Prostate gland (tissue), 2 donors: ENCODE measurements at regions not wholly inside any gene's neighbourhood (a gene's known extent, or its start where the extent isn't known, plus 50 kb on each side); places are given as distances from the start of the nearest gene placed in this dataset.

Experiments
- DNase-seq: peaks from one replicate; pipeline ENCODE4 v3.0.0-alpha.2; 2019; ENCODE audit warnings: low spot score
- H3K27ac ChIP-seq, 2 donors: fragments of 200-600 bp; sonication (generic); 2 replicates each; pipeline ENCODE4 v1.5.1; 2017 to 2019
- H3K27me3 ChIP-seq: fragments of 200-600 bp; sonication (generic); replicated peaks from 2 replicates; pipeline ENCODE4 v1.5.1; 2019; ENCODE audit not compliant: insufficient read depth
- H3K36me3 ChIP-seq, 2 donors: fragments of 200-600 bp; sonication (generic); 1 replicate in 1 of 2; 2 replicates in 1 of 2; pipeline versions ENCODE4 v1.5.1 to v1.8.1; 2017 to 2019
- H3K4me1 ChIP-seq: fragments of 200-600 bp; sonication (generic); replicated peaks from 2 replicates; pipeline ENCODE4 v1.5.1; 2019
- H3K4me3 ChIP-seq, 2 donors: fragments of 200-600 bp; sonication (generic); 2 replicates each; pipeline ENCODE4 v1.5.1; 2017 to 2019
- H3K9me3 ChIP-seq: fragments of 200-600 bp; sonication (generic); 2 replicates; pipeline ENCODE4 v1.5.1; 2017
- CTCF ChIP-seq, 4 experiments: fragments of 200-600 bp in 2 of 4; fragments of 450-650 bp in 2 of 4; sonication (generic) in 2 of 4; IDR thresholded peaks; 1 replicate in 3 of 4; 2 replicates in 1 of 4; pipeline ENCODE4 v1.5.1; 2016 to 2019; ENCODE audit warnings: antibody characterized with exemption in 4 of 4, mild to moderate bottlenecking in 2 of 4, moderate library complexity in 2 of 4
- POLR2A ChIP-seq: fragments of 450-650 bp; IDR thresholded peaks from one replicate; pipeline ENCODE4 v1.6.1; 2016; ENCODE audit warnings: antibody characterized with exemption, mild to moderate bottlenecking
- POLR2AphosphoS5 ChIP-seq: sonication (generic); formaldehyde crosslinking; IDR thresholded peaks from one replicate; pipeline ENCODE4 v1.6.1; 2017; ENCODE audit warnings: antibody characterized with exemption
- WGBS: methylation state at CpG from one replicate; pipeline ENCODE4 v1.1.5; 2018; 5-methylcytosine and 5-hydroxymethylcytosine counted together
- intact Hi-C: fragments of 100-400 bp; cut with DNase I; formaldehyde crosslinking; loops from one replicate; pipeline ENCODE4 v1.14.2; 2022

DNA sequence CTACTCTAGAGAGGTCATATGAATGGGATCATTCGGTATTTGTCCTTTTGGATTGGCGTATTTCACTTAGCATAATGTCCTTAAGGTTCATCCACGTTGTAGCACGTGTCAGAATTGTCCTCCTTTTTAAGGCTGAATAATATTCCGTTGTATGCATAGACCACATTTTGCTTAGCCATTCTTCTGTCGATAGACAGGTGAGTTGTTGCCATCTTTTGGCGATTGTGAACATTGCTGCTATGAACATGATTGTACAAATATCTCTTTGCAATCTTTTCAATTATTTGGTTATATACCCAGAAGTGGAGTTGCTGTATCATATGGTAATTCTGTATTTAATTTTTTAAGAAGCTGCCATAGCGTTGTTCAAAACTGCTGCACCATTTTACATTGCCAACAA is 52.4 kb upstream of the GOLGA8J start:
- Histone ChIP-seq H3K4me1 (no peaks in the 10 kb centered on the region), H3K36me3 (no peaks in the 10 kb centered on the region), H3K9me3 (no peaks in the 10 kb centered on the region), H3K4me3 (no peak overlapping the region), H3K27ac (no peak overlapping the region), H3K27me3 (no peaks in the 10 kb centered on the region)
- intact Hi-C loops, result no loop called here
- DNase-seq, result no peak
- WGBS, result 88% methylated on average over 8 of the region's 8 CpGs
- TF ChIP-seq POLR2A, result no peak
- no peak for TF ChIP-seq POLR2AphosphoS5
- no peak for TF ChIP-seq CTCF (IDR thresholded peaks at IDR 0.05)

- intact Hi-C loops, result no loop called here
- Histone ChIP-seq H3K4me3 (no peak overlapping the region), H3K36me3 (no peaks in the 10 kb centered on the region), H3K4me1 (no peaks in the 10 kb centered on the region), H3K27ac (no peak overlapping the region), H3K27me3 (no peaks in the 10 kb centered on the region), H3K9me3 (no peaks in the 10 kb centered on the region)
- WGBS, result 54% methylated on average over 6 of the region's 6 CpGs
- no peak for TF ChIP-seq POLR2A
- TF ChIP-seq POLR2AphosphoS5, result no peak
- no peak for TF ChIP-seq CTCF (IDR thresholded peaks at IDR 0.05)
- DNase-seq, result no peak
Measured at GRCh38 chr15:30023798-30024295, 58.9 kb upstream of the GOLGA8J start.

- Histone ChIP-seq H3K36me3 (no peaks in the 10 kb centered on the region), H3K9me3 (no peaks in the 10 kb centered on the region), H3K27ac (no peak overlapping the region), H3K27me3 (no peaks in the 10 kb centered on the region), H3K4me3 (no peak overlapping the region), H3K4me1 (no peaks in the 10 kb centered on the region)
- WGBS, result 92% methylated on average over 2 of the region's 2 CpGs
- TF ChIP-seq CTCF (IDR thresholded peaks at IDR 0.05) (no peak), POLR2A (no peak), POLR2AphosphoS5 (no peak)
- intact Hi-C loops, result no loop called here
- DNase-seq, result no peak
Measured at GRCh38 chr15:30010746-30011145, 72.0 kb upstream of the GOLGA8J start.

- no peak for TF ChIP-seq POLR2AphosphoS5
- Histone ChIP-seq H3K4me3 (no peak overlapping the region), H3K4me1 (no peaks in the 10 kb centered on the region), H3K9me3 (no peaks in the 10 kb centered on the region), H3K27me3 (no peaks in the 10 kb centered on the region), H3K36me3 (no peaks in the 10 kb centered on the region), H3K27ac (no peak overlapping the region)
- 70% methylated on average over 1 of the region's 1 CpG for WGBS
- intact Hi-C loops, result no loop called here
- DNase-seq, result no peak
Measured at GRCh38 chr15:30008156-30008555, 74.6 kb upstream of the GOLGA8J start.

DNA sequence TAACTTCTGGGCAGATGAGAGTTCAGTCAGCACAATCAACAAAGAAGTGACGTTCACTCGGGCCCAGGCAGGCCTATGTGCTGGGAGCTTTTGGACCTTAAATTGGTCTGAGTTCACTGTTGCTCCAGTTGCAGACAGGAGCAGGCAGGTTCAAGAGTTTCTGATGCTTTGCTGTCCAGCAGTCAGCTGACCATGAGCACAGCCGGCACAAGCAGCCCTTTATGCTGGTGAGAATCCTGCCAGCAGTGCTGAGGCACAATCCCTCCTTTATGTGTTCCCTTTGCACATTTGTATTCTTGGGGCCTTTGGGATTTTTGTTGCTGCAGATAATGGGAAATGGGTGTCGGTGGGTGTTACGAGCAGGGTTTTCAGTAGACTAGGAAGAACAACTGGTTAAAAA is 81.2 kb upstream of the GOLGA8J start:
- intact Hi-C loops, result no loop called here
- TF ChIP-seq POLR2AphosphoS5 (no peak), POLR2A (no peak), CTCF (IDR thresholded peaks at IDR 0.05) (no peak)
- Histone ChIP-seq H3K4me1 (no peaks in the 10 kb centered on the region), H3K4me3 (no peak overlapping the region), H3K27me3 (no peaks in the 10 kb centered on the region), H3K9me3 (no peaks in the 10 kb centered on the region), H3K36me3 (no peaks in the 10 kb centered on the region), H3K27ac (no peak overlapping the region)
- no peak for DNase-seq
- 56% methylated on average over 5 of the region's 5 CpGs for WGBS
